KG1 (cell line): ENCODE measurements at regions not wholly inside any gene's neighbourhood (a gene's known extent, or its start where the extent isn't known, plus 50 kb on each side); places are given as distances from the start of the nearest gene placed in this dataset.

Experiments used
- DNase-seq: peaks from one replicate; lab custom pipeline; 2025; lab: John Stamatoyannopoulos, UW

GRCh38 chr17:72208832-72209231, 88.0 kb downstream of the SOX9 start:
- DNase-seq: no peak

- DNase-seq: no peak
Measured at GRCh38 chr17:72212041-72212440, 91.2 kb downstream of the SOX9 start.

GRCh38 chr17:72215490-72215889, 94.7 kb downstream of the SOX9 start:
- DNase-seq: no peak

- no peak for DNase-seq
Measured at GRCh38 chr17:72215928-72216327, 95.1 kb downstream of the SOX9 start.

GRCh38 chr17:72219137-72219823, 98.5 kb downstream of the SOX9 start:
- DNase-seq: no peak

GRCh38 chr17:72219824-72220493, 99.1 kb downstream of the SOX9 start:
- no peak for DNase-seq

- DNase-seq: no peak
Measured at GRCh38 chr17:72222661-72223380, 102.0 kb downstream of the SOX9 start.

GRCh38 chr17:72223866-72224291, 103.1 kb downstream of the SOX9 start:
- no peak for DNase-seq

- no peak for DNase-seq
Measured at GRCh38 chr17:72226322-72226721, 105.5 kb downstream of the SOX9 start.

GRCh38 chr17:72233986-72234385, 113.2 kb downstream of the SOX9 start:
- no peak for DNase-seq

GRCh38 chr17:72234985-72235384, 114.2 kb downstream of the SOX9 start:
- DNase-seq: no peak

GRCh38 chr17:72236980-72237633, 116.3 kb downstream of the SOX9 start:
- no peak for DNase-seq

GRCh38 chr17:72238157-72238673, 117.4 kb downstream of the SOX9 start:
- no peak for DNase-seq

GRCh38 chr17:72239548-72239947, 118.7 kb downstream of the SOX9 start:
- no peak for DNase-seq

GRCh38 chr17:72240333-72240732, 119.5 kb downstream of the SOX9 start:
- DNase-seq: no peak

GRCh38 chr17:72244494-72244893, 123.7 kb downstream of the SOX9 start:
- DNase-seq: no peak

GRCh38 chr17:72244956-72245355, 124.1 kb downstream of the SOX9 start:
- no peak for DNase-seq

- no peak for DNase-seq
Measured at GRCh38 chr17:72249441-72249840, 128.6 kb downstream of the SOX9 start.

GRCh38 chr17:72250206-72250605, 129.4 kb downstream of the SOX9 start:
- DNase-seq: no peak

GRCh38 chr17:72253597-72253996, 132.8 kb downstream of the SOX9 start:
- DNase-seq: no peak

- no peak for DNase-seq
Measured at GRCh38 chr17:72254808-72255449, 134.1 kb downstream of the SOX9 start.

- no peak for DNase-seq
Measured at GRCh38 chr17:72255481-72255880, 134.7 kb downstream of the SOX9 start.
